Suprapubic skin (tissue), 4 donors: ENCODE measurements at regions not wholly inside any gene's neighbourhood (a gene's known extent, or its start where the extent isn't known, plus 50 kb on each side); places are given as distances from the start of the nearest gene placed in this dataset.

ENCODE experiments used
- CTCF ChIP-seq, 2 donors: fragments of 200-600 bp in 1 of 2; fragments of 450-650 bp in 1 of 2; sonication (generic) in 1 of 2; IDR thresholded peaks; one replicate each; pipeline ENCODE4 v1.5.1; 2016 to 2019; ENCODE audit warnings: antibody characterized with exemption in 2 of 2, mild to moderate bottlenecking in 1 of 2, moderate library complexity in 1 of 2
- EP300 ChIP-seq: sonication (generic); formaldehyde crosslinking; IDR thresholded peaks from one replicate; pipeline ENCODE4 v1.6.1; 2017; ENCODE audit warnings: antibody characterized with exemption
- POLR2A ChIP-seq, 2 donors: fragments of 450-650 bp; IDR thresholded peaks; one replicate each; pipeline ENCODE4 v1.6.1; 2017; ENCODE audit warnings: antibody characterized with exemption in 2 of 2, mild to moderate bottlenecking in 2 of 2, moderate library complexity in 2 of 2
- POLR2AphosphoS5 ChIP-seq, 3 donors: sonication (generic); formaldehyde crosslinking; IDR thresholded peaks; one replicate each; pipeline ENCODE4 v1.6.1; 2017; ENCODE audit warnings: antibody characterized with exemption in 3 of 3

DNA sequence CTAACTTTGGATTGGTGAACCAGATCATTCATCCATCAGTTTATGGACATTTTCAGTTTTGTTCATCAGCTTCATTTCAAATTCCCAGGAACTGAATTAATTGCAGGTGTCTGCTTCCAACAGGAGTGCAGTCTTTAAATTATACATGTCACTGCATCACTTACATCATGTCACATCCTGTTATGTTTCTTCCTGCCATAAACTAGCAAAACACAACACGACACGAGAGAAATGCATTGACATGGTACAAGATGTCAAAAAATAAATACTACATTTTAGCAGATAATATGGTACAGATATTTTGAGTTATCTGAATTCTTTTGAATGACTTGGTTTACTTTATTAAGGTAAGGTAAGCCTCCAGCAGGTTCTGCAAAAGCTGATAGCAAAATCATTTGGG is 415.5 kb downstream of the NR2F1-AS1 start:
- TF ChIP-seq CTCF (IDR thresholded peaks at IDR 0.05) (no peak), EP300 (no peak), POLR2A (IDR thresholded peaks at IDR 0.05) (no peak), POLR2AphosphoS5 (IDR thresholded peaks at IDR 0.05) (no peak)
